ENCODE measurements at regions not wholly inside any gene's neighbourhood (a gene's known extent, or its start where the extent isn't known, plus 50 kb on each side); places are given as distances from the start of the nearest gene placed in this dataset.

- Histone ChIP-seq H2AFZ (ENCODE audit: low read depth, low read length) (no peak overlapping the region), H3K4me1 (ENCODE audit: insufficient read depth, low read length) (no peaks in the 10 kb centered on the region), H4K20me1 (ENCODE audit: insufficient read depth, low read length) (no peaks in the 10 kb centered on the region), H3K9me3 (ENCODE audit: insufficient read depth, low read depth, low read length) (peaks cover 3% of the 10 kb centered on the region), H3K4me2 (ENCODE audit: low read length) (no peak overlapping the region), H3K36me3 (ENCODE audit: insufficient read depth, low read length) (no peaks in the 10 kb centered on the region), H3K79me2 (ENCODE audit: insufficient read depth, low read length) (no peaks in the 10 kb centered on the region), H3K27ac (ENCODE audit: low read depth, low read length) (no peak overlapping the region), H3K9ac (ENCODE audit: low read length) (no peak overlapping the region), H3K4me3 (ENCODE audit: insufficient read depth, low read depth, low read length) (no peak overlapping the region), H3K27me3 (ENCODE audit: insufficient read depth, low read length) (no peaks in the 10 kb centered on the region)
- Mint-ChIP-seq H3K27me3 (ENCODE audit: low read depth, unreplicated experiment) (peaks cover 31% of the 10 kb centered on the region), H3K36me3 (ENCODE audit: low read depth, unreplicated experiment) (no peaks in the 10 kb centered on the region), H3K27ac (ENCODE audit: unreplicated experiment) (no peak overlapping the region), H3K4me1 (ENCODE audit: low read depth, unreplicated experiment) (peaks cover 3% of the 10 kb centered on the region), H3K4me3 (ENCODE audit: unreplicated experiment) (no peak overlapping the region), H3K9me3 (ENCODE audit: unreplicated experiment) (peaks cover 5% of the 10 kb centered on the region)
- DNase-seq (ENCODE audit: low read depth) = no peak
- TF ChIP-seq EZH2 (IDR thresholded peaks at IDR 0.05; ENCODE audit: insufficient read depth, low read length) (no peak), CTCF (IDR thresholded peaks at IDR 0.05; ENCODE audit: insufficient read depth, low read depth, low read length) (no peak)
- no peak for FAIRE-seq
Observed at GRCh38 chr19:31974941-31975340, 370.5 kb upstream of the ZNF507 start.

DNA sequence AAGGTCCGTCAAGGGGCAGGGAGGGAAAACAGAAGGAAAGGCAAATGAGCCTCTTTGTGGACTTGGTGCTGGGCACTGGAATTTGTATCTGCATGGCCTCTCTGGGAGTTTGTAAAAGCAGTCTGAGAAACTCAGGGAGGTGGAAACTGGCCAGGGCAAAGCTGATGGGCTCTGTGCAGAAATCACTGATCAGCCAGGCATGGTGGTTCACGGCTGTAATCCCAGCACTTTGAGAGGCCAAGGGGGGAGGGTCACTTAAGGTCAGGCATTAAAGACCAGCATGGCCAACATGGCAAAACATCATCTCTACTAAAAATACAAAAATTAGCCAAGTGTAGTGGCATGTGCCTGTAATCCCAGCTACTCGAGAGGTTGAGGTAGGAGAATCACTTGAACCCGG, 369.9 kb upstream of the ZNF507 start:
- H3K4me3 Mint-ChIP-seq (ENCODE audit: unreplicated experiment) = no peak overlapping the region
- peaks cover 5% of the 10 kb centered on the region for H3K9me3 Mint-ChIP-seq (ENCODE audit: unreplicated experiment)
- H2AFZ ChIP-seq (ENCODE audit: low read depth, low read length) = no peak overlapping the region
- H3K36me3 Mint-ChIP-seq (ENCODE audit: low read depth, unreplicated experiment) = no peaks in the 10 kb centered on the region
- H4K20me1 ChIP-seq (ENCODE audit: insufficient read depth, low read length) = no peaks in the 10 kb centered on the region
- FAIRE-seq = no peak
- no peaks in the 10 kb centered on the region for H3K36me3 ChIP-seq (ENCODE audit: insufficient read depth, low read length)
- peaks cover 3% of the 10 kb centered on the region for H3K4me1 Mint-ChIP-seq (ENCODE audit: low read depth, unreplicated experiment)
- no peak for TF ChIP-seq CTCF (IDR thresholded peaks at IDR 0.05; ENCODE audit: insufficient read depth, low read depth, low read length)
- TF ChIP-seq EZH2 (IDR thresholded peaks at IDR 0.05; ENCODE audit: insufficient read depth, low read length) = no peak
- no peak overlapping the region for H3K27ac ChIP-seq (ENCODE audit: low read depth, low read length)
- H3K4me1 ChIP-seq (ENCODE audit: insufficient read depth, low read length) = no peaks in the 10 kb centered on the region
- no peaks in the 10 kb centered on the region for H3K79me2 ChIP-seq (ENCODE audit: insufficient read depth, low read length)
- H3K9ac ChIP-seq (ENCODE audit: low read length) = no peak overlapping the region
- no peak overlapping the region for H3K4me3 ChIP-seq (ENCODE audit: insufficient read depth, low read depth, low read length)
- no peak overlapping the region for H3K4me2 ChIP-seq (ENCODE audit: low read length)
- no peak overlapping the region for H3K27ac Mint-ChIP-seq (ENCODE audit: unreplicated experiment)
- peaks cover 31% of the 10 kb centered on the region for H3K27me3 Mint-ChIP-seq (ENCODE audit: low read depth, unreplicated experiment)
- peaks cover 3% of the 10 kb centered on the region for H3K9me3 ChIP-seq (ENCODE audit: insufficient read depth, low read depth, low read length)
- DNase-seq (ENCODE audit: low read depth) = no peak
- H3K27me3 ChIP-seq (ENCODE audit: insufficient read depth, low read length) = no peaks in the 10 kb centered on the region

GRCh38 chr19:31976775-31977536, 368.5 kb upstream of the ZNF507 start:
- H2AFZ ChIP-seq (ENCODE audit: low read depth, low read length) = no peak overlapping the region
- H3K4me2 ChIP-seq (ENCODE audit: low read length) = no peak overlapping the region
- Mint-ChIP-seq H3K27ac (ENCODE audit: unreplicated experiment) (no peak overlapping the region), H3K4me3 (ENCODE audit: unreplicated experiment) (no peak overlapping the region), H3K4me1 (ENCODE audit: low read depth, unreplicated experiment) (peaks cover 3% of the 10 kb centered on the region), H3K9me3 (ENCODE audit: unreplicated experiment) (peaks cover 5% of the 10 kb centered on the region), H3K36me3 (ENCODE audit: low read depth, unreplicated experiment) (no peaks in the 10 kb centered on the region), H3K27me3 (ENCODE audit: low read depth, unreplicated experiment) (peaks cover 35% of the 10 kb centered on the region)
- H3K27me3 ChIP-seq (ENCODE audit: insufficient read depth, low read length) = no peaks in the 10 kb centered on the region
- no peaks in the 10 kb centered on the region for H3K79me2 ChIP-seq (ENCODE audit: insufficient read depth, low read length)
- H3K27ac ChIP-seq (ENCODE audit: low read depth, low read length) = no peak overlapping the region
- no peaks in the 10 kb centered on the region for H3K36me3 ChIP-seq (ENCODE audit: insufficient read depth, low read length)
- H3K4me3 ChIP-seq (ENCODE audit: insufficient read depth, low read depth, low read length) = no peak overlapping the region
- FAIRE-seq (no peak), DNase-seq (ENCODE audit: low read depth) (no peak)
- H3K9ac ChIP-seq (ENCODE audit: low read length) = no peak overlapping the region
- TF ChIP-seq EZH2 (IDR thresholded peaks at IDR 0.05; ENCODE audit: insufficient read depth, low read length) (no peak), CTCF (IDR thresholded peaks at IDR 0.05; ENCODE audit: insufficient read depth, low read depth, low read length) (no peak)
- H3K4me1 ChIP-seq (ENCODE audit: insufficient read depth, low read length) = no peaks in the 10 kb centered on the region
- H3K9me3 ChIP-seq (ENCODE audit: insufficient read depth, low read depth, low read length) = peaks cover 5% of the 10 kb centered on the region
- no peaks in the 10 kb centered on the region for H4K20me1 ChIP-seq (ENCODE audit: insufficient read depth, low read length)

Data from astrocyte (in vitro differentiated cells and primary cell).